Caco-2 (cell line): ENCODE measurements at regions not wholly inside any gene's neighbourhood (a gene's known extent, or its start where the extent isn't known, plus 50 kb on each side); places are given as distances from the start of the nearest gene placed in this dataset.

Source experiments
- BruUV-seq: library from RNA; stranded (reverse); fragments of 400-500 nt; replicated peaks from 2 replicates; lab custom pipeline; 2021; lab: Mats Ljungman, UMichigan
- CTCF ChIA-PET: fragments of 300-600 bp; sonication (Branson Sonifier 250); formaldehyde crosslinking; loops from one replicate; lab custom pipeline; 2022; ENCODE audit warnings: antibody characterized with exemption; lab: Charles Lee
- POLR2A ChIA-PET: fragments of 300-600 bp; sonication (Branson Sonifier 250); formaldehyde crosslinking; loops from one replicate; lab custom pipeline; 2022; ENCODE audit warnings: antibody characterized with exemption; lab: Charles Lee
- DNase-seq, 2 experiments: peaks; one replicate each; pipeline versions ENCODE4 v3.0.0 to v3.0.0-alpha.2; 2020 to 2022
- H3K27me3 ChIP-seq: replicated peaks from 2 replicates; pipeline ENCODE4 v1.6.0; 2011; ENCODE audit warnings: low read length; ENCODE audit not compliant: control insufficient read depth, insufficient read depth
- H3K36me3 ChIP-seq: 2 replicates; pipeline ENCODE4 v1.5.1; 2011; ENCODE audit warnings: low read length; ENCODE audit not compliant: control insufficient read depth, insufficient read depth
- H3K4me1 ChIP-seq: fragments of 250-450 bp; sonication (Bioruptor Pico); 2 replicates; pipeline ENCODE4 v1.5.1; 2020; ENCODE audit warnings: mild to moderate bottlenecking
- H3K4me3 ChIP-seq: 2 replicates; pipeline ENCODE4 v1.5.1; 2011; ENCODE audit warnings: low read depth, mild to moderate bottlenecking, control low read depth, low read length
- H3K9me3 ChIP-seq: fragments of 250-450 bp; sonication (Bioruptor Pico); 2 replicates; pipeline ENCODE4 v1.5.1; 2020; ENCODE audit warnings: mild to moderate bottlenecking, moderate library complexity
- H3K27ac Mint-ChIP-seq: one replicate; pipeline ENCODE4 v1.8.0; 2022; ENCODE audit warnings: mixed read lengths; ENCODE audit not compliant: unreplicated experiment
- H3K27me3 Mint-ChIP-seq: one replicate; pipeline ENCODE4 v1.8.0; 2022; ENCODE audit warnings: mixed read lengths; ENCODE audit not compliant: insufficient read depth, unreplicated experiment
- H3K36me3 Mint-ChIP-seq: one replicate; pipeline ENCODE4 v1.8.0; 2022; ENCODE audit warnings: mild to moderate bottlenecking, mixed read lengths; ENCODE audit not compliant: insufficient read depth, unreplicated experiment
- H3K4me1 Mint-ChIP-seq: one replicate; pipeline ENCODE4 v1.8.0; 2022; ENCODE audit warnings: low read depth, mixed read lengths; ENCODE audit not compliant: unreplicated experiment
- H3K4me3 Mint-ChIP-seq: one replicate; pipeline ENCODE4 v1.8.0; 2022; ENCODE audit warnings: mild to moderate bottlenecking, moderate library complexity, mixed read lengths; ENCODE audit not compliant: unreplicated experiment
- H3K9me3 Mint-ChIP-seq: one replicate; pipeline ENCODE4 v1.8.0; 2022; ENCODE audit warnings: mixed read lengths; ENCODE audit not compliant: unreplicated experiment
- intact Hi-C: fragments of 100-400 bp; cut with micrococcal nuclease; formaldehyde crosslinking; loops from one replicate; pipeline ENCODE4 v1.10.0; 2022; ENCODE audit not compliant: unreplicated experiment
- TF ChIP-seq, protein P1 (sequence below), 2 experiments: fragments of 200-600 bp in 1 of 2; IDR thresholded peaks; 1 replicate in 1 of 2; 2 replicates in 1 of 2; pipeline versions ENCODE4 v1.5.1 to v1.8.0; 2011 to 2022; ENCODE audit warnings: antibody characterized with exemption in 1 of 2, control low read depth in 1 of 2, inconsistent platforms in 1 of 2, low read depth in 1 of 2, low read length in 1 of 2, mild to moderate bottlenecking in 1 of 2, moderate library complexity in 1 of 2; ENCODE audit not compliant: insufficient read depth in 1 of 2, severe bottlenecking in 1 of 2, unreplicated experiment in 1 of 2

DNA sequence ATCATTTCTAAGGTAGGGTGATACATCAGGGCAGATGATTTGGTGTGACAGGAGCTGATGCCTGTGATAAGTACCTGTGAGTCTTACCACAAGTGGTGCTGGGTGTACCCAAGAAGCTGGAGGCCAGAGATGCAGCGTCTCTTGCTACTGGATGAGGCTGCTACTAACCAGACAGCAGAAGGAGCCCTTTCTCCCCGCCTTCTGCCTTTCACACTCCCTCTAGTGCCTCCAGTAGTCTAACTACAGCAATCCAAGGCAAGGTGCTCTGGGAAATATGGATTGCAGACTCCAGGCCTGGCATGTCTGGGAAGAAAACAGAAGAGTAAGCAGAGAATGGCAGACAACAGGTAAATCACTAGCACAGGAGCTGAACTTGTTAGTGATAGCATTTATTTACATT, 470.8 kb downstream of the NKX6-1 start:
- peaks cover 5% of the 10 kb centered on the region for H3K36me3 Mint-ChIP-seq
- Histone ChIP-seq H3K9me3 (no peaks in the 10 kb centered on the region), H3K36me3 (no peaks in the 10 kb centered on the region; the same call in 1 of the 2 replicates), H3K4me1 (no peaks in the 10 kb centered on the region), H3K27me3 (no peaks in the 10 kb centered on the region), H3K4me3 (no peak overlapping the region)
- DNase-seq = no peak
- H3K27ac Mint-ChIP-seq = no peak overlapping the region
- ChIA-PET CTCF (no interaction called here), POLR2A (no interaction called here)
- no peaks in the 10 kb centered on the region for H3K4me1 Mint-ChIP-seq
- intact Hi-C loops = no loop called here
- no peak overlapping the region for H3K4me3 Mint-ChIP-seq
- no TSS peak for BruUV-seq
- TF ChIP-seq, protein P1, sequence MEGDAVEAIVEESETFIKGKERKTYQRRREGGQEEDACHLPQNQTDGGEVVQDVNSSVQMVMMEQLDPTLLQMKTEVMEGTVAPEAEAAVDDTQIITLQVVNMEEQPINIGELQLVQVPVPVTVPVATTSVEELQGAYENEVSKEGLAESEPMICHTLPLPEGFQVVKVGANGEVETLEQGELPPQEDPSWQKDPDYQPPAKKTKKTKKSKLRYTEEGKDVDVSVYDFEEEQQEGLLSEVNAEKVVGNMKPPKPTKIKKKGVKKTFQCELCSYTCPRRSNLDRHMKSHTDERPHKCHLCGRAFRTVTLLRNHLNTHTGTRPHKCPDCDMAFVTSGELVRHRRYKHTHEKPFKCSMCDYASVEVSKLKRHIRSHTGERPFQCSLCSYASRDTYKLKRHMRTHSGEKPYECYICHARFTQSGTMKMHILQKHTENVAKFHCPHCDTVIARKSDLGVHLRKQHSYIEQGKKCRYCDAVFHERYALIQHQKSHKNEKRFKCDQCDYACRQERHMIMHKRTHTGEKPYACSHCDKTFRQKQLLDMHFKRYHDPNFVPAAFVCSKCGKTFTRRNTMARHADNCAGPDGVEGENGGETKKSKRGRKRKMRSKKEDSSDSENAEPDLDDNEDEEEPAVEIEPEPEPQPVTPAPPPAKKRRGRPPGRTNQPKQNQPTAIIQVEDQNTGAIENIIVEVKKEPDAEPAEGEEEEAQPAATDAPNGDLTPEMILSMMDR (IDR thresholded peaks at IDR 0.05; ENCODE audit: insufficient read depth in 1 of 2, low read depth in 1 of 2, low read length in 1 of 2, severe bottlenecking in 1 of 2, unreplicated experiment in 1 of 2) = peak in 1 of 2 experiments; percentile 2
- no peaks in the 10 kb centered on the region for H3K27me3 Mint-ChIP-seq
- no peaks in the 10 kb centered on the region for H3K9me3 Mint-ChIP-seq

DNA sequence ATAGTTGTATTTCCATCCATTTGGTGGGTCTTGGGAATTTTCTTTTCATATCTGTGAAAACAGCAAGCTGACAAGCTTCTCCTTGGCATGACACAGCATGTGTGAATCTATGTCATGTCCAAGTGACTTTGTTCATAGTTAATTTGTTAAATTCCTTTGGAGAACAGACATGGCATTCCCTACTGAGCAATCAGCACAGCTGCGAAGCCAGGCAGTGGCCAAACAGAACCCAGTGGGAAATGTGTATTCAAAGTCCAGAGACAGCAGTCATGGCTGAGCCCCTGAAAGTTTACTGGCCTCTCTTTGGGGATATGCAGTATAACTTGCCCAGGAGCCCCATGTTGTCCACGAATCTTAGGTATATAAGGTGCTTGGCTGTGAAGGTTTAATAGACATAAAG, 474.7 kb downstream of the NKX6-1 start:
- no peaks in the 10 kb centered on the region for H3K9me3 Mint-ChIP-seq
- no peak overlapping the region for H3K27ac Mint-ChIP-seq
- intact Hi-C loops = no loop called here
- H3K9me3 ChIP-seq = no peaks in the 10 kb centered on the region
- no TSS peak for BruUV-seq
- no peak overlapping the region for H3K4me3 Mint-ChIP-seq
- no peak overlapping the region for H3K4me3 ChIP-seq
- DNase-seq = no peak
- no peaks in the 10 kb centered on the region for H3K27me3 Mint-ChIP-seq
- POLR2A ChIA-PET = no interaction called here
- TF ChIP-seq, protein P1 (IDR thresholded peaks at IDR 0.05; ENCODE audit: insufficient read depth in 1 of 2, low read depth in 1 of 2, low read length in 1 of 2, severe bottlenecking in 1 of 2, unreplicated experiment in 1 of 2) = no peak
- no peaks in the 10 kb centered on the region for H3K4me1 Mint-ChIP-seq
- CTCF ChIA-PET = no interaction called here
- no peaks in the 10 kb centered on the region for H3K36me3 Mint-ChIP-seq
- H3K4me1 ChIP-seq = no peaks in the 10 kb centered on the region
- H3K27me3 ChIP-seq = no peaks in the 10 kb centered on the region
- H3K36me3 ChIP-seq = no peaks in the 10 kb centered on the region; the same call in 1 of the 2 replicates

DNA sequence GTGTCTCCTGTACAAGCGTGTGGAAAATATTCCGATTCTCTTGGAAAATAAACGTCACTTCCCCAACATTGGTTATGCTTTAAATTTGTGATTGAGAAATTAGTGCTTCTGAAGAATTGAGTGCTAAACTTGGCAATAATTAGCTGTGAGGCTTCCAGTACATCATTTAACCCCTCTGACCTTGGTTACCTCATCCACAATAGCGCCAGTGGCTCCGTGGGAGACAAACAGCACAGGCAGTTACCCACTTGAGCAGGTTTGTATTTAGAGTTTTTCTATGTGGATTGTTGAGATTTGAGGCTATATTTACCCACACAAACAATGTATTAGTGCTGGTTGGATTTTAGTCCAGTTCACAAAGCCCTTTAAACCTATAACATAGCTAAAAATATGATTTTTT, 476.5 kb downstream of the NKX6-1 start:
- H3K4me3 Mint-ChIP-seq = no peak overlapping the region
- no peak for DNase-seq
- H3K27ac Mint-ChIP-seq = no peak overlapping the region
- Histone ChIP-seq H3K4me1 (no peaks in the 10 kb centered on the region), H3K9me3 (no peaks in the 10 kb centered on the region), H3K27me3 (no peaks in the 10 kb centered on the region), H3K36me3 (no peaks in the 10 kb centered on the region), H3K4me3 (no peak overlapping the region)
- H3K9me3 Mint-ChIP-seq = no peaks in the 10 kb centered on the region
- no peaks in the 10 kb centered on the region for H3K27me3 Mint-ChIP-seq
- no TSS peak for BruUV-seq
- ChIA-PET CTCF (no interaction called here), POLR2A (no interaction called here)
- TF ChIP-seq, protein P1 (IDR thresholded peaks at IDR 0.05; ENCODE audit: insufficient read depth in 1 of 2, low read depth in 1 of 2, low read length in 1 of 2, severe bottlenecking in 1 of 2, unreplicated experiment in 1 of 2) = no peak
- no peaks in the 10 kb centered on the region for H3K4me1 Mint-ChIP-seq
- intact Hi-C loops = no loop called here
- no peaks in the 10 kb centered on the region for H3K36me3 Mint-ChIP-seq
